Choroid plexus epithelial cell (primary cell): ENCODE measurements at regions not wholly inside any gene's neighbourhood (a gene's known extent, or its start where the extent isn't known, plus 50 kb on each side); places are given as distances from the start of the nearest gene placed in this dataset.

ENCODE experiments used
- DNase-seq: peaks from one replicate; pipeline ENCODE4 v3.0.0-alpha.2; 2010; ENCODE audit warnings: low read depth
- H3K4me3 ChIP-seq: 2 replicates; pipeline ENCODE4 v1.5.1; 2011; ENCODE audit warnings: low read depth, mild to moderate bottlenecking, control low read depth, low read length, moderate library complexity
- TF ChIP-seq, protein P1 (sequence below): conservative IDR thresholded peaks from 2 replicates; pipeline ENCODE4 v1.5.1; 2011; ENCODE audit warnings: low read depth, mild to moderate bottlenecking, control low read depth, inconsistent platforms, low read length, moderate library complexity

DNA sequence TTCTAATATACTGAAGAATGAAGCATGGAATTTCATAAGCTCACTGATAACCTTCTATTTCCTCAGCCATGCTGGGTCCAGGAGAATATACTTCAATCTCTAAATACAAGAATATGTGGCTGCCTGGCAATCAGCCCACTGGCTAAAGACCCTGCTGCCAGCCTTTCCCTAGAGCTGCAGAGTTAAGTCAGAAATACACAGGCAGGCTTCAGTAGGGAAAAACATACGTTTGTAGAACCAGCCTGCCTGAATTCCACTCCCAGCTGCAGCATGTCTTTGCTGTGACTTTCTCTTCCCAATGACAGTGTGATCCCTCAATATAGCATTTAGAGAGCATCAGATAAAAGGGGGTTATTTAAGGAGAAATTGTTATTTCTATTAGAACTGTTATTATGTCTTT is 289.1 kb downstream of the PCDH19 start:
- no peak overlapping the region for H3K4me3 ChIP-seq
- TF ChIP-seq, protein P1, sequence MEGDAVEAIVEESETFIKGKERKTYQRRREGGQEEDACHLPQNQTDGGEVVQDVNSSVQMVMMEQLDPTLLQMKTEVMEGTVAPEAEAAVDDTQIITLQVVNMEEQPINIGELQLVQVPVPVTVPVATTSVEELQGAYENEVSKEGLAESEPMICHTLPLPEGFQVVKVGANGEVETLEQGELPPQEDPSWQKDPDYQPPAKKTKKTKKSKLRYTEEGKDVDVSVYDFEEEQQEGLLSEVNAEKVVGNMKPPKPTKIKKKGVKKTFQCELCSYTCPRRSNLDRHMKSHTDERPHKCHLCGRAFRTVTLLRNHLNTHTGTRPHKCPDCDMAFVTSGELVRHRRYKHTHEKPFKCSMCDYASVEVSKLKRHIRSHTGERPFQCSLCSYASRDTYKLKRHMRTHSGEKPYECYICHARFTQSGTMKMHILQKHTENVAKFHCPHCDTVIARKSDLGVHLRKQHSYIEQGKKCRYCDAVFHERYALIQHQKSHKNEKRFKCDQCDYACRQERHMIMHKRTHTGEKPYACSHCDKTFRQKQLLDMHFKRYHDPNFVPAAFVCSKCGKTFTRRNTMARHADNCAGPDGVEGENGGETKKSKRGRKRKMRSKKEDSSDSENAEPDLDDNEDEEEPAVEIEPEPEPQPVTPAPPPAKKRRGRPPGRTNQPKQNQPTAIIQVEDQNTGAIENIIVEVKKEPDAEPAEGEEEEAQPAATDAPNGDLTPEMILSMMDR = no peak
- no peak for DNase-seq

DNA sequence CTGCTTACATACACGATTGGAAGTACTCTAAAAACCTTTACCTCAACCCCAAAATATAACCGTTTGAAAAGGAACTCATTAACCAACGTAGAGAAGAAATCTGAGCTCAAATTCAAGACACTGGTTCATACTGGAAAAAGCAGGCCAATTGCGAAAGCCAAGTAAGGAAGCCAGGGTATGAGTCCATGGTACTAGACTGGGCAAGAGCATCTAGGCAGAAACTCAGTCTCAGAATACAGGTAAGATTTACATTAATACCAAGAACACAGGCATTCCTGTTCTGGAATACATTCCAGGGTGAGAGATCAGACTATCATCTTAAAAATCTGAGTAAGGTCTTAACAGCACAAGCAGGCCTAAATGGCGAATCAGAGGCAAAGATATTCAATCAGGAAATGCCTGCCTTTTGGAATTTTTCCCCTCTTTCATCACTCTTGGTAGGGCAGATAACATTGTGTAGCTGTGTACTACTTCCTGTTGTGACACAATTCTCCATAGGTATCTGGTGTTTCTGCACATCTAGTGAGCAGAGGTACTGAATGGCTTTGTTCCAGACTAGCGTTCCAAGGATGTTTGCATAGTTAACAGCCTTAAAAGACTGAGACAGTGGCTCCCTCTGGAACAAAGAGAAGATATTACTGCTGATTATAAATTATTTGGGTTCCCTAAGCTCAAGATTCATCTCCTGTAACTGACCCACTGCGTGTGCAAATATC is 311.3 kb downstream of the PCDH19 start:
- H3K4me3 ChIP-seq = no peak overlapping the region
- TF ChIP-seq, protein P1 = no peak
- peak; percentile 58 for DNase-seq

DNA sequence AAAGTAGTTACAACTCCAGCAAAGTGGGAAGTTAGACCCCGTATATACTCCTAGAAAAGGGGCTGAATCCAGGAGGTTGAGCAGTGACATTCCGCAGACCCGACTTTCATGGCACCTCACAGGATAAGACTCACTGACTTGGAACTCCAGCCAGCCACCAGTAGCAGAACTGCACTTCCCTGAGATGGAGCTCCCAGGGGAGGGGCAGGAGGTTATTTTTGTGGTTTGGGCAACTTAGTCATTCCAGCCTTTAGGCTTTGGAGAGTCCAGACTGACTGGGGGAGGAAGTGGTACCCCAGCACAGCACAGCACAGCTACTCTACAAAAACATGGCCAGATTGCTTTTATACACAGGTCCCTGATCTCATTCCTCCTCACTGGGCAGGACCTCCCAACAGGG is 319.1 kb downstream of the PCDH19 start:
- TF ChIP-seq, protein P1 = no peak
- DNase-seq = no peak
- H3K4me3 ChIP-seq = no peak overlapping the region

DNA sequence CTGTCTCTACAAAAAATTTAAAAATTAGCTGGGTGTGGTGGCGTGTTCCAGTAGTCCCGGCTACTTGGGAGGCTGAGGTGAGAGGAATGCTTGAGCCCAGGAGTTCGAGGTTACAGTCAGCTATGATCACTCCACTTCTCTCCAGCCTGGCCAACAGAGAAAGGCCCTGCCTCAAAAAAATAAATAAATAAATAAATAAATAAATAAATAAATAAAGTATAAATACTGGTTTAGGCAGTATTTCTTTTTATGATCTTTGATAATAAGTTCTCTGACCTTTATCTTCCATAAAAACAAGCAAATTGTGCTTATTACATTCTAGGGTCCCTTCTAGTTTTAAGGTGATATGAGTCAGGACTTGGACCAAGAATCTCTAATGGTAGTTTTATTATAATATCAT is 320.3 kb downstream of the PCDH19 start:
- TF ChIP-seq, protein P1 = no peak
- no peak overlapping the region for H3K4me3 ChIP-seq
- DNase-seq = no peak

DNA sequence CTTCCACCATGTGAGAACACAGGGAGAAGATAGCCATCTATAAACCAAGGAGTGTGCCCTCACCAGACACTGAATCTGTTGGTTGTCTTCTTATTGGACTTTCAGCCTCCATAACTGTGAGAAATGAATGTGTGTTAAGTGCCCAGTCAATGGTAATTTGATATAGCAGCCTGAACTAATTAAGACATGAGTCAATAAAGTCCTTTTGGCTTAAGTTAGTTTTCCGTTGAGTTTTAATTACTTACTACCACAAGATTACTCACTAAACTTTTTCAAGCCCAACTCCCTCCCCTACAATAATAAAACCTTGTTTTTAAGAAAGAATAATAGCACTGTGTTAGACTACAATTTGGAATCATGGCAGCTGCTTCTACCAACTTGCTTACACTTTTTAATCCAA is 324.2 kb downstream of the PCDH19 start:
- DNase-seq = no peak
- no peak overlapping the region for H3K4me3 ChIP-seq
- TF ChIP-seq, protein P1 = no peak

DNA sequence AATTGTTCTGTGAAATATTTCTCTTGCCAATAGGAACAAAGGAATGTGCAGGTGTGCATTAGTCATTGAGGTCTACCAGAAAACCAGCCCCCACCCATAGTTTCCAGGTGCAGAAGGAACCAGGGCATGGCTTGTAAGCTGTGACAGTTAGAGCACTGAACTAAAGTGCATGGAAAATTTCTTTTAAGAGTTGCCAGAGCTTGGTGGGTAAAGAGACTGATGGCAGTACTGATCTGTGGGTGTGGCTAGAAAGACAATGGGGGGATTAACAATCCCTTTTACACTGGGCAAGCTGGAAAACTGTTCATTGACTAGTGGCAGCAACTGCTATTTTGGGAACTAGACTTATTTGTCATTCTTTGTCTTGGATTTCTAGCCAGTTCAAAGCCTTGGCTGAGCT is 326.9 kb downstream of the PCDH19 start:
- H3K4me3 ChIP-seq = no peak overlapping the region
- no peak for DNase-seq
- TF ChIP-seq, protein P1 = no peak

DNA sequence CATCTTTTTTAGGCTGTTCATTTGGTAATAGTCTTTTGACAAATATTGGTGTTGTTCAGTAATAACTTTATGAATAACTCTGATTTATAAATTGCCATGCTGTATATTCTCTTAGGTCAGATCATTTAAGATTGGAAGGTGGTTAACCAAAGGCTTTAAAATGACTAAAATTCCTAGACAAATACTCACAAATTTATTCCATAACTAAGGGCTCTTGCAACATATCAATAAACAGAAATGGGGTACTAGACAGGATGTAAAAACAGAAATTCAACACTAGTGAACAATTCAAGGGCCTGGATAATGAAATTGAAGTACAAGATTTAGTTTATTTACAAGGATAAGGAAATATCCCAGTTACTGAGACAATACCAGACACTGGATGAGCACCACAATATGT is 328.6 kb downstream of the PCDH19 start:
- TF ChIP-seq, protein P1 = no peak
- H3K4me3 ChIP-seq = no peak overlapping the region
- no peak for DNase-seq
